ENCODE measurements at regions not wholly inside any gene's neighbourhood (a gene's known extent, or its start where the extent isn't known, plus 50 kb on each side); places are given as distances from the start of the nearest gene placed in this dataset.

- TF ChIP-seq MLX (CRISPR knock-in tag; conservative IDR thresholded peaks at IDR 0.05) (0 out of 4 replicates have a peak, but pooled peaks of 1 of the 2 experiments have one; percentile 62), SIN3B (IDR thresholded peaks at IDR 0.05; ENCODE audit: low read depth) (no peak), PHB2 (IDR thresholded peaks at IDR 0.05; ENCODE audit: low read depth) (no peak), ZNF444 (CRISPR knock-in tag; IDR thresholded peaks at IDR 0.05) (no peak), ZNF277 (CRISPR knock-in tag; IDR thresholded peaks at IDR 0.05; ENCODE audit: borderline replicate concordance) (no peak), CEBPZ (IDR thresholded peaks at IDR 0.05; ENCODE audit: borderline replicate concordance, low read depth, low read length) (no peak), TAF7 (tag; IDR thresholded peaks at IDR 0.05) (no peak), RERE (CRISPR knock-in tag; IDR thresholded peaks at IDR 0.05; ENCODE audit: borderline replicate concordance) (no peak; the same call in 1 of the 2 replicates), NCOA2 (IDR thresholded peaks at IDR 0.05; ENCODE audit: partially characterized antibody in 2 of 2) (no peak), MBD2 (IDR thresholded peaks at IDR 0.05; ENCODE audit: borderline replicate concordance, low read depth) (0 out of 2 replicates have a peak, but pooled peaks have one; percentile 13), CBX3 (IDR thresholded peaks at IDR 0.05; ENCODE audit: borderline replicate concordance in 1 of 2, low read length in 2 of 2) (peak in 1 of 2 experiments; percentile 34; a peak in 1 of 3 replicates), PCBP1 (IDR thresholded peaks at IDR 0.05; ENCODE audit: low read depth, low read length, poor library complexity, severe bottlenecking) (no peak), ZBTB43 (CRISPR knock-in tag; IDR thresholded peaks at IDR 0.05) (no peak; the same call in 1 of the 2 replicates)
Measured at GRCh38 chr1:234699795-234700665, 90.1 kb upstream of the IRF2BP2 start (continued).

All from K562 (cell line).